Limb (tissue), 2 donors: ENCODE measurements at regions not wholly inside any gene's neighbourhood (a gene's known extent, or its start where the extent isn't known, plus 50 kb on each side); places are given as distances from the start of the nearest gene placed in this dataset.
"Not testable (repeated sequence)": the region's sequence is repeated elsewhere in the genome, so short reads cannot be mapped to it uniquely, and the experiment has no call there.

ENCODE experiments used
- DNase-seq, 2 donors: peaks; one replicate each; pipeline ENCODE4 v3.0.0-alpha.2; 2016; ENCODE audit errors: extremely low spot score in 2 of 2

DNA sequence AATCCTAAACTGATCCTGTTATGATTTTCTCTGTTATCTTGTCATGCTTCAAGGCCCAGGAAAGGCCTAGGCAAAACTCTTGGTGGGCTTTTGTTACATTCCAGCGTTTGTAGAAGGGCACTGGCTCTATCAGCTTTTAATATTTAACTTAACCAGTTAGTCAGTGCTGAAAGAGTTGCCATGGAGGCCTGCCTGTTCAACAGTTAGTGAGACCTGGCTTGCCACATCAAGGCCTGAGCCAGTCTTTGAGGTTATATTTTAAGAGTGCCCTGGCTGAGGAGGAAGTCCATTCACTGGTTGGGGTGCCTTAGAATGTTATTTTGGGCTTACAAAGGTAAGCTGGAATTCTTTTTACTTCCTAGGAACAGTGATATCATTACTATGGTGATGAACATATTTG, 144.1 kb upstream of the NRG3 start:
- no peak for DNase-seq

DNA sequence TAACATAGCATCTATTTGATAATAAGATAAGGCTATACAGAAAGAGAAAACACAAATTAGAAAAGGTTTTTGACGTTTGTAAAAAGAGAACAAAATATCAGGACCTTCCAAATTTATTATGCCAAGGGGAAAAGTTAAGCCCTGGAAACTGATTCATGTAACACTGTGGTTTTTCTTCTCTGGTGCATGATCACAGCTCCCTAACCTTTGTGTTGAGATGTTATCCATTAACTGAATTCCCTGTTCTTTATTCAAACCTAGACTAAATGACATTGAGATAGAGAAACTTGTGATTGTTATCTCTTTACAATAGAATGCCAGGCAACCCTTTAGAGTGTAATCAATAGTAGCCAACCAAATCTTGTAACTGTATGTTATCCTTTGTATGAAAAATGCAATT, 141.5 kb upstream of the NRG3 start:
- DNase-seq = no peak

DNA sequence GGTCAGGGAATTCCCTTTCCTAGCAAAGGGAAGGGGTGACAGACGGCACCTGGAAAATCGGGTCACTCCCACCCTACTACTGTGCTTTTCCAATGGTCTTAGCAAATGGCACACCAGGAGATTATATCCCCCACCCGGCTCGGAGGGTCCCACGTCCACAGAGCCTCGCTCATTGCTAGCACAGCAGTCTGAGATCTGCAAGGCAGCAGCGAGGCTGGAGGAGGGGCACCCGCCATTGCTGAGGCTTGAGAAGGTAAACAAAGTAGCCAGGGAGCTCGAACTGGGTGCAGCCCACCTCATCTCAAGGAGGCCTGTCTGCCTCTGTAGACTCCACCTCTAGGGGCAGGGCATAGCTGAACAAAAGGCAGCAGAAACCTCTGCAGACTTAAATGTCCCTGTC, 139.8 kb upstream of the NRG3 start:
- not testable (repeated sequence) for DNase-seq

DNA sequence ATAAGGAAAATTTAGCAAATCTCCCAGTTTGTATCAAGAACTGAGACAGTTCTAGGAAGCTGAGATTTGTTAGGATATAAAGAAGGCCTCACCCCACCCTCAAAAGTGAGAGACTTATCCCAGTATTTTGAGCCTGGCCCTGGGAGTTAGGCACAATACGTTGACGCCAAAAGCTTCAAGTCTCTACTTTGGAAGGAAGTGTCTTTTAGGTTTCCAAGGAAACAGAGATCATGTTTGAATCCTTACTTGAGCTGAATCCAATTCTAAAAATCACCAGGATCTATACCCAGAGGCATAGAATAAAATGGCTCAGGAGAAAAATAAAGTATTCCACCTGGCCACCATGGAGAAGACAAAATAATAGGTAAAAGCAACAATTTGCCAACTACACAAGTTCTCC, 115.9 kb upstream of the NRG3 start:
- no peak for DNase-seq

DNA sequence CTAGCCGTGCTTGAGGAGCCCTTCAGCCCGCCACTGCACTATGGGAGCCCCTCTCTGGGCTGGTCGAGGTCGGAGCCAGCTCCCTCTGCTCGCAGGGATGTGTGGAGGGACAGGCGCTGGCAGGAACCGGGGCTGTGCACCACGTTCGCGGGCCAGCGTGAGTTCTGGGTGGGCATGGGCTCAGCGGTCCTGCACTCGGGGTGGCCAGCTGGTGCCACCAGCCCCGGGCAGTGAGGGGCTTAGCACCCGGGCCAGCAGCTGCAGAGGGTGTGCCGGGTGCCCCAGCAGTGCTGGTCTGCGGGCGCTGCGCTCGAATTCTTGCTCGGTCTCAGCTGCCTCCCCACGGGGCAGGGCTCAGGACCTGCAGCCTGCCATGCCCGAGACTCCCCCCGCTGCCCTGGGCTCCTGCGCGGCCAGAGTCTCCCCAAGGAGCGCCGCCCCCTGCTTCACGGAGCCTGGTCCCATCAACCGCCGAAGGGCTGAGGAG, 90.8 kb upstream of the NRG3 start:
- no peak for DNase-seq

DNA sequence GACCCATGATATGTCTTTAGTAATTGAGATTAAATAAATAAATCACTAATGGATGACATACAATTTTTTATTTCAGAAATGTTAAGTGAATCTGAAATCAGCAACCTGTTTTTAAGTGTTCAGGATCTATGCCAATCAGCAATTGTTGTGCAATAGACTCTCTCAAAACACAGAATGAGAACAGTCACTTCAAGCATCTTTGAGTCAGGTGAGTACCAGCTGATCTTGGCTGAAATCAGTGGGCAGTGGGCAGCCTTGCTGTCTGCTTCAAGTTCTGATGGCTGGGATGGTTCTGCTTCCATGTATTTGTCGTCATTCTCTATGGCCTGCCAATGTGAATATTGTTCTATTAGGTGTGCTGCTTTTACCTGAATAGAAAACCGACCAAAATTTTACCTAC, 82.3 kb upstream of the NRG3 start:
- DNase-seq = no peak

DNA sequence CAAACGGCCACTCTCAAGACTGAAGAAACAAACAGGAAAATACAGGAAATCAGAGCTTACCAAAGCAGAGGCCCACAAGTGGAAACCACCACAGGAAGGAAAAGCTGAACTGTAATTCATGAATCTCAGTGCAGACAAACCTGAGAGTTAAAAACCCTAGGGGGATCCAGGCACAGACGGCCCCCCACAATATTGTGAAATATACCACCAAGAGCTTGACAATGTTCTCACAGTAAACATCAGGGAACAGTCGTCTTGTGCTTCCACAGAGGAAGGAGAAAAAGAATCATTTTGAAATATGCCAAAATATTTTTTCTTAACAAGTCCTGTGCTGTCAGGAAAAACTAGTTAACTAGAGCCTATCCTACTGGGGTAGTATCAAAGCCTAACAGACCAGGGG, 68.2 kb upstream of the NRG3 start:
- no peak for DNase-seq

DNA sequence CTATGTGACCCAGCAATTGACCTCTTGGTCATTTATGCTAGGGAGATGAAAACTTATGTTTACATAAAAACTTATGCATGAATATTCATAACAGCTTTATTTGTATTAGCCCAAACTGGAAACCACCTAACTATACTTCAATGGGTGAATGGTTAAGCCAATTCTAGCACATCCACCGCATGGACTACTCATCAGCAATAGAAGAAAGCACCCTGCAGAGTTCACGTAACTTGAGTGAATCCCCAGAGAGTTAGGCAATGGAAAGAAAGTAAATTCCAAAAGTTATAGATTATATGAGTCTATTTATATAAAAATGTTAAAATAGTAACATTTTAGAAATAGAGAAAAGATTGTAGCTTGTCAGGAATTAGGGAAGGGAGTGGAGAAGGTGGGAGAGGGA, 60.2 kb upstream of the NRG3 start:
- DNase-seq = no peak

DNA sequence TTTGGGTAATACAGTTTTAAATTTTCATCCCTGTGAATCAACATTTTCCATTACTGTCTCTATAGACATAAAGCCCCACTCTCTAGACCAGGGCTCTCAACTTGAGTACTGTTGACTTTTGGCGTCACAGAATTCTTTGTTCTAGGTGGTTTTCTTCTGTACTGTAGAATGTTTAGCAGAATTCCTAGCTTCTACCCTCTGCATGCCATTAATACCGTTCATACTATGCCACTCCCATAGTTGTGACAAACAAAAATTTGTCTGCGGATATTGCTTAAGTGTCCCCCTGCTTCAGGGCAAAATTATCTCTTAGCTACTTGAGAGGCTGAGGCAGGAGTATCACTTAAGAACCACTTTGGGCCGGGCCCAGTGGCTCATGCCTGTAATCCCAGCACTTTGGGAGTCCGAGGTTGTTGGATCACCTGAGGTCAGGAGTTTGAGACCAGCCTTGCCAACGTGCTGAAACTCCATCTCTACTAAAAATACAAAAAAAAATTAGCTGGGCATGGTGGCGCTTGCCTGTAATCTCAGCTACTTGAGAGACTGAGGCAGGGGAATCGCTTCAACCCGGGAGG, 57.3 kb upstream of the NRG3 start:
- DNase-seq = no peak

DNA sequence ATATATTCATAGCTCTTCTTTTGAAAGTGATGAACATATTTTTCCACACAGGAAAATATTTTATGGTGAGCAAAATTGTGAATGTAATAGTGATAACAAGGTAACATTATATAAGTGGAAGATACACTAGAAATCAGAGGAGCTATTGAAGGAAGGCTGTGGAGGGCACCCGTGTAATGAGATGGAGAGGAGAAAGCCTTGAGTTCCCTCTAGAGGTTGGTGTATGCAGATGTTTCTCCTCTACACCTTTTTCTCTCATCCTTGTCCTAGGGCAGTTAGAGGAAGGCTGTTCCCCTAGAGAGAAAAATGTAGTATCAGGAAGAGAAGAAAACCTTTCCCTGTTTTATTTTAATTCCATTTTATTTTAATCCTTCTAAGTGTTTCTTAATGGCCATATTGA, 54.6 kb upstream of the NRG3 start:
- peak in 1 of 2 donors; percentile 6 for DNase-seq
